HG03575 (cell line): ENCODE measurements at regions not wholly inside any gene's neighbourhood (a gene's known extent, or its start where the extent isn't known, plus 50 kb on each side); places are given as distances from the start of the nearest gene placed in this dataset.
"Not testable (repeated sequence)": the region's sequence is repeated elsewhere in the genome, so short reads cannot be mapped to it uniquely, and the experiment has no call there.

Experiments used
- ATAC-seq: cut with Tn5 transposase; IDR thresholded peaks from one replicate; pipeline ENCODE4 v1.9.1; 2021; ENCODE audit not compliant: unreplicated experiment, insufficient number of reproducible peaks, low FRiP score; ENCODE audit errors: extremely low read depth

DNA sequence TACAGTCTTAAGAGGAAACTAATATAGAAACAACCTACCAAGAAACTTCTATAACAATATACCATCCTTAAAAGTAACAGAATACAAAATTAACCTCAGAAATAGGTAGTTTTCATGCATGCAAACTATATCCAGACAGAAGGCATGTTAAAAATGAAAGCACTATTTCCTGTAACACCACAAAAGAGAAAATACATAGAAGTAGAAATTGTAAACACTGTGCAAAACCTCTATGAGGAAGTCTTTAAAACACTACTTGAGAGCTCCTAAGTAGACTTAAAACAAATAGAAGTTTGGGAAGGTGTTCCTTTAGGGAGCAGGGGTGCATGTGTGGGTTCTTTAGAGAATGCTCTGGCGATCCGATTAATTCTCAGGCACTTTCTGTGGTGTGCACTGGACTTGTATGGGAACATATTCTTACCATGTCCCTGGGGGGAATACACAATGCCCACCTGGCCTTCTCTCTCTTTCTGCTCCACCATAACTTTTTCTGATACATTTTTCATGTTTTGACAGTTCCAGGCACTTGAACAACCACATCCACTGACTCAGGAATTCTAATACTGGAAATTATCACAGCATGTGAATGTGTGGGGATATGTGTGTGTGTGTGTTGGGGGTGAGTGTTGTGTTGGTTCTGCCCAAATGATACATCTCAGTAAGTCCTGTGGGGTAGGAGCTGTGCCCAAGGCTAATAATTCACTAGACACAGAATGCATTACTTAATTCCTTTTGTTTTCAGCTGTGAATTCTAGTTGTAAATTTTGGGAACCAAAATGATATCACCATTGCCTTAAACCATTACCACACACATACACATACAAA lies 866.3 kb upstream of the B3GALT2 start:
- ATAC-seq: no peak

DNA sequence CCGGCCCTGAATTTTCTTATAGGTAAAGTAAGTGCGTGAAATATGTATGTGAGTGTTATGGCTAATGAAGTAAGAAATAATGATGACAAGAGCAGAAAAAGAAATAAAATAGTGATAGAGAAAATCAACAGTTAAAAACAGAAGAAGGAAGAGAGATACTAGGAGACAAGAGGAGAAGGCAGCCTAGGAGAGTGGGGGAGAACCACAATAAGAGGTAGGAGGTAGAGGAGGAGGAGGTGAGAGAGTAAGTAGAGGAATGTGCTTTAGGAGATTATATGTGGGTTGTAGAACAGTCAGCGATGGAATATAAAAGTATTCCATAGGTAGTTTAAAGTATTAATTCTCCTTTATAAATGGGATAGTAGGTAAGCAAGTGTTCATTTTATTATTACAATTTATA lies 861.5 kb upstream of the B3GALT2 start:
- no peak for ATAC-seq

DNA sequence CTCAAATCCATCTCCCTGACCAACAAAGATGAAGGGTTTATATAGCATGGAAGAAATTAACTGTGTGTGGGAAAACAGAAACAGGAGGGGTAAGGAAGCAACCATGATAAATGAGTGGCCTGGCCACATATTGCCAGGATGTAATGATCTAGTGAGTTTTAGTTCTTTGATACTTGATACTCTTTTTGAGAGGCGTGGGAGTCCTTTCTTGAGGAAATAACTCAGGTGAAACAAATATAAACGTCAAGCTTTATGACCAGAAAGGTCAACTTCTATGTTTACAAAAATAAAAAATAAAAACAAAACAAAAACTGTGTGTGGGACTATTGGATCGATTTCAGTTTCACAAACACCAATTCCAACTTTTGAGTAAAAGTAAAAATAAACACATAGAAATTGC lies 860.8 kb upstream of the B3GALT2 start:
- no peak for ATAC-seq

DNA sequence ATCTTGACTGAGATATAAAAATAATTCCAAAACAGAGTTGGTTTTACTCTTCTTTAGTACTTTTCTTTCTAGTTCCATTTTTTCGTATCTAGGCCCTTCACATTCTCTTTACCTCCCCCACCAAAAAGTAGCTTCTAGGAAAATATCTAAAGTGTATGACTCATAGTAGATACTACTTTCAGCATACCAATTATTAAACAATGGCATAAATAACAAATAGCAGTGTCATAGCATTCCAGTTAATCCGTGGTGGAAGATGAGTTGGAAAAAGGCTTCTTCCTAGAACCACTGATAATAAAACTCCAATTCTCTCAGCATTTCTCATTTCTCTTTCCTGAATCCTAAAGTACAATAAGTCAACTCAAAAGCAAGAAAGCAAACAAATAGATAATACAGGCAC lies 859.0 kb upstream of the B3GALT2 start:
- no peak for ATAC-seq

DNA sequence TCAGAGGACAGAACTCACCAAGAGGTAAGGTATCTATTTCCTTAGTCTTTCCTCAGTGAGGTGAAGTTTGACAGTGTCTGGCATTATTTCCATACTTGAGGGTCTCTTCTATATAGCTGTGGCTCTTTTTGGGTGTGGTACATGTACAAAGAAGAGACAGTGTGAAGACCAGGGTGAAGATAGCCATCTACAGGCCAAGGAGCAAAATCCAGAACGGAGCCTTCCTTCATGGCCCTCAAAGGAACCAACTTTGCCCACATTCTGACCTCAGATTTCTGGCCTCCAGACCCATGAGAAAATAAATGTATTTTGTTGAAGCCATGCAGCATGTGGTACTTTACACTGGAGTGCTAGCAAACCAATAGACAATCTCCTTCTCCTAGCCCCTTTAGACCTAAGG lies 858.5 kb upstream of the B3GALT2 start:
- ATAC-seq: no peak

DNA sequence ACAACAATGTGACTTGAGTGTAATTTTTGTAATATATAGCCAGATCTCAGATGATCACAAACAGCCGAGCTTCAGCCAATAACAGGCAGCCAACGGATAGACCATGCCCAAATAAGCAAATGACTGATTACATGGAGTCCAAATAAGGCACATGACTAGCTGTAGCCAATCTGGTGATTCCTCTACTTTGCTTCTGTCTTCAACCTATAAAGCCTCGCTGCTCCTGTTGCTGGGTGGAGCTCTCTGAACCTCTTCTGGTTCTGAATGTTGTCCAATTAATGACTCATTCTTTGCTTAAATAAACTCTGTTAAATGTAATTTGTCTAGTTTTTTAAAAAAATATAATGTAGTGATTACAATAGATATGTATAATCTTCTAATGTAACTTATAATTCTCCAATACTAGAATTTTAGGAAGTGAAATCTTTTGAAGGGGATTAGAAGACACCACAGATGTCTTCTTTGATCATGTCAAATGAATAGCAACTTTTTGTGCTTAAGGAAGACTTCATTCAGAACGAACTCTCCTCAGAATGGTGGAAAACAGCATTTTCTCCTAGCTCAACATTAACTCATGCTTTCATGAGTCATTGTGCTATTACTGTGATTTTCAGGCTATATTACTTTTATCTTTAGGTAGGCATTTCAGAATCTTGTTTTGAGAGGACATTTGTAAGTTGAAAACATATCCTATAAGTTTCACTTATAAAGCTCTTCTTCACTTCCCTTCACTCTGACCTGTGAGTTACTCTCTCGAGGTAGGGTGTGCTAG lies 857.8 kb upstream of the B3GALT2 start:
- ATAC-seq: no peak

DNA sequence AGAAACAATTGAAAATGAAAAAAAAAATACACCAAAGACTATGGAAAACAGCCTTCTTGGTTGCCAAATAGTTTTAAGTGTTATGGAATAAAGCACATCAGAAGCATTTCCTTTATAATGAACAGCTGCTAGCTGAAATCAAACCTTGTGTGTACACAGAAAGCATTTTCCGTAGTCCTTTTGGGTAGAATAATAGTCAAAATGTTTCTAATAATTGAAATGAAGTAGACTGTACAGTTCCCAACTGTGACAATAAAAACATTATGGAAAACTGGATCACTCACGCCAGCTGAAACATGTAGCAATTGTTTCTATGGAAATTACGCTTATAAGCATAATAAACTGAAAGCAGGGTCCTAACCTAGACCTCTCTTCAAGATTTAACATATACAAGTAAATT lies 856.3 kb upstream of the B3GALT2 start:
- ATAC-seq: no peak

DNA sequence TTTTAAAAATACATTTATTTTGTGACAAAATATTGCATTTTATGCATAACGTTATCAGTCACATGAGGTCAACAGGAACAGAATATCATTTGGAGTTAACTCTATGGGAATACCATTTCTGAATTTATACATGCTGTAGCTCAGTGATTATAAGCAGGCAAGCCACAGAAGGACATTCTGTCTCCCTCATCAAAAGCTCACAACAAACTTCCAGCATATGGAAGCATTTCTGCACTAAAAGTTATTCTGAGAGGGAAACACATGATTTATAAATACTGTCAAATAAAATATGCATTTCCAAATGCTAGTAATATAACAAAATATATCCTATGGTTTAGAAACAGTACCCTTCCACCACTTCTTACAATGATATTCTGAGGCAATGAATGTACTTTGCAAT lies 854.1 kb upstream of the B3GALT2 start:
- ATAC-seq: no peak

DNA sequence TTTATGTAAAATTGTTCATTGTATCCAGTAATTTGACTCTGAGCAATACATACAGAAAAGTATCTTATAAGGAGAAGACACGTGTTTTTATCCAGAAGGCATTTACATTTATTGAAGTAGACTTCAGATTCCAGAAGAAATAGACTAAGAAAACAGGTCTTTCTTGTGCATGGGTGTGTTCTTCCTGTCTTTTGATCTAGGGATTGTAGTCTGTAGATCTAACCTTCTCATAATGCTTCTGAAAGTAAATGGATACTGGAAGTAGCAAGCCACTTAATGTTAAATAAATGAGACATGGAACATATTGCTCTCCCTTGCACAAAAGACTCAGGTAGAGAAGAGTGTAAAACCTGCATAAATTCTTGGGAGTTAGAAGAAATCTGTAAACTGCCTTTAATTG lies 853.2 kb upstream of the B3GALT2 start:
- no peak for ATAC-seq

DNA sequence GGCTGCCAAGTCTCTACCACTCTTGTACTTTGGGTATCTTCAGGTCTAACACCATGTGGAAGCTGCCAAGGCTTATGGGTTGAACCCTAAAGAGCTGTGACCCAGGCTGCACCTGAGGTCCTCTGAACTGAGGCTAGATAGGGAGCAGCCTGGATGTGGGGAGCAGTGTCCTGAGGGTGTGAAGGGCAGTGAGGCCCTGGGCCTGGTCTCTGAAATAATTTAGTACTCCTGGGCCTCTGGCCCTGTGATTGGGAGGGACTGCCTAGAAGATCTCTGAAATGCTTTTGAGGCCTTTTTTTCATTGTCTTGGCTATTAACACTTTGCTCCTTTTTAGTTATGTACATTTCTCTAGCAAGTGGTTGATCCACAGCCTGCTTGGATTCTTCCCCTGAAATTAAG lies 847.2 kb upstream of the B3GALT2 start:
- no peak for ATAC-seq

DNA sequence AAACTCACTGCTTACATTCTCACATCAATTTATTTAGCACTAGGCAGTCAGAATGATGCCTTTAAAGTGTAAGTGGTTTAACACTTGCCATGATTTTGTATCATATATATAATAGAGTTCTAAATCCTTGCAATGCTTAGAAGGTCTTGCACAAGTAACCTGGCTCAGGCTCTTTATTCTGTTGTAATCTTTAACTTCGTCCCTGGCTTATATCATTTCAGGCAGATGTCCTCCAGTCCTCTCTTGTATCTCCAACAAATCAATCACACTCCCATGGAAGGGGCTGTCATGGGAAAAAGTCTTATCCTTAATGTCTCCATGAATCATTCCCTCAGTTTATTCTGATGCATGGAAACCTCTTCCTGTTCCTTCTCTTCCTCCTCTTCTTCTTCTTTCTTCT lies 841.6 kb upstream of the B3GALT2 start:
- ATAC-seq: no peak

DNA sequence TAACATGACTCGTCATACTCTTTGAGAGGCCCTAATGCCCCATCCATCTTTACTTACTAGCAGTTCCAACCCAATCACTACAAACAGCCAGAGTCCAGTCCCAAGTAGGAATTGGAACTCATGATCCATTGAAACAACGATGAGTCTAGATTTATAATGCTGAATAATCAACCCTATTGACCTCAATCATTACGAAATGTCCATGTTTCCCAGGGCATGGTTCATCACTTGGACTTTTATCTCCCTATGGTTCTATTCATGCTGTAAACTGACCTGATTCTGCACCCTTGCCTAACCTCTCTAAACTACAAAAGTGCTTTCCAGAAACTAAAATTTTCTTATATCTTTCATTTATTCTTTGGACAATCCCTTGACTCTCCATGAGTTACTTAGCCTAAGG lies 840.0 kb upstream of the B3GALT2 start:
- no peak for ATAC-seq

DNA sequence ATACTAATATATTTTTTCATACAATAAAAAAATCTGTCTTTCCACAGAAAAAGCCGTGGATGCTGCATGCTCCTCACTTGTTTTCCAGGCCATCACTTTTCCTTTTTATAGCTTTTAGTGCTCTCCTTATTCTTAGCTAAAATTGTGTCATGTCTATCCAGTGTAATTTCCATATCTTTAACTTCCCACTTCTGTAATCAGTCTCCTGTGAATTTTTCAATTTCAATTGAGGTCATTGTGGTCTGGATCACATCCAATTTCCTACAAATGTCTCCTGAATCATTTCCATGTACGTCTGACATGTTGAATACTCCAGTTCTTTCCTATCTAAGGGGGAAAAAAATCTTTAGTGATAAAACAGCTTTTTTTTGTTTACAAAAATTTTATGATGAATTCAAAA lies 838.2 kb upstream of the B3GALT2 start:
- no peak for ATAC-seq

DNA sequence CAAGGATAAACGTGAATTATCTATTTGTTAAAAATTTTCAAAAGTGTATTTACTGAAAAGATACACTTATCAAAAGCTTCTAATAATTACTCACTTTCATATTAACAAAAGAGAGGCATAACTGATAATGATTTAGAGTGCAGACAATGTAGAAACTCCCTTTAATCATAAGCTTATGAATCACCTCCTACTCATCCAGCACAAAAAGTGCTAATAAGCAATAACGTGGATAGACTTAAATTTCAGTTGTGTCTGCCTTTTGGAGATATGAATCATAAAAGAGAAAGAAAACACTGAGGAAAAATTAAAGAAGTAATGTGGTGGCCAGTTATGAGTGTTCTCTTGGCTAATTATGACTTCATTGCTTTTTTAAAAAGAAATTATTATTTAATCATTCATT lies 827.6 kb upstream of the B3GALT2 start:
- no peak for ATAC-seq

DNA sequence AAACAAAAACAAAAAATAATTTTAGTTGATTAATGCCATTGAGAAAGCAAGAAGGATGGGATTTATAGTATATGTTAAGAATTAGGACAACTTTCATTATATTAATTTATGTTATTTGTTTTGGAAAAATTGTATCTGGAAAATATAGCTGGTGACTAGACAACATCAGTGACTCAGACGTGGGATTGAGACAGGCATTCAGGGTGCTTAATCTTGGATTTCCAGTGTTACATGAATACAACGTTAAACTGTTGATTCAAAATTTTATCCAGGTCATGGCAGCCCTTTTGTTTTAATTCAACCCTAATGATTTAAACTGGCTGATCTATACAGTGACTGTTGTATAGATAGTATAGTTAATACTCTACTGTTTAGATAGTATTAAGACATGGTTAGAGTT lies 827.1 kb upstream of the B3GALT2 start:
- no peak for ATAC-seq

DNA sequence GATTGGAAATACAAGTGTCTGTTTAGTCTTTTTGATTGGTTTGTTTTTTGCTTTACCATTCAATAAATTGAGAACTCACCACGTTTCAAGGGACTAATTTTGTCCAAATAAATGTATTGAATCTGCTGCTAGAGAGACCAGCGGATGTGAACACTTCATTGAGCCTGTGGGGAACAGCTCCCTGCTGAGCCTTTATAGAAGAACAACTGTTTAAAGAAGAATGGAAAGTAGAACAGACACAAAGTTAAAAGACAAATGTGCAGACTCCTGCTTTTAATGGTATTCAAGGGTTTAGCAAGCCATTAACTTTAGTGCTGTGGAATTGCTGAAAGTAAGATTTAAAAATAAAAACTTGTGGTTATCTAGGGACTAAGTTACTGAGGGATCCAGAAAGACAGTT lies 817.7 kb upstream of the B3GALT2 start:
- ATAC-seq: no peak

DNA sequence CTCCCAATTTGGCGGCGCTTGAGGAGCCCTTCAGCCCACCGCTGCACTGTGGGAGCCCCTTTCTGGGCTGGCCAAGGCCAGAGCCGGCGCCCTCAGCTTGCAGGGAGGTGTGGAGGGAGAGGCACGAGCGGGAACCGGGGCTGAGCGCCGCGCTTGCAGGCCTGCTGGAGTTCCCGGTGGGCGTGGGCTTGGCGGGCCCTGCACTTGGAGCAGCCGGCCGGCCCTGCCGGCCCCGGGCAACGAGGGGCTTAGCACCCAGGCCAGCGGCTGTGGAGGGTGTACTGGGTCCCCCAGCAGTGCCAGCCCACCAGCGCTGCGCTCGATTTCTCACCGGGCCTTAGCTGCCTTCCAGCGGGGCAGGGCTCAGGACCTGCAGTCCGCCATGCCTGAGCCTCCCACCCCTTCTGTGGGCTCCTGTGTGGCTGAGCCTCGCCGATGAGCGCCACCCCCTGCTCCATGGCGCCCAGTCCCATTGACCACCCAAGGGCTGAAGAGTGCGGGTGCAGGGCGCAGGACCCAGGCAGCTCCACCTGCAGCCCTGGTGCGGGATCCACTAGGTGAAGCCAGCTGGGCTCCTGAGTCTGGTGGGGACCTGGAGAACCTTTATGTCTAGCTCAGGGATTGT lies 815.4 kb upstream of the B3GALT2 start:
- not testable (repeated sequence) for ATAC-seq

DNA sequence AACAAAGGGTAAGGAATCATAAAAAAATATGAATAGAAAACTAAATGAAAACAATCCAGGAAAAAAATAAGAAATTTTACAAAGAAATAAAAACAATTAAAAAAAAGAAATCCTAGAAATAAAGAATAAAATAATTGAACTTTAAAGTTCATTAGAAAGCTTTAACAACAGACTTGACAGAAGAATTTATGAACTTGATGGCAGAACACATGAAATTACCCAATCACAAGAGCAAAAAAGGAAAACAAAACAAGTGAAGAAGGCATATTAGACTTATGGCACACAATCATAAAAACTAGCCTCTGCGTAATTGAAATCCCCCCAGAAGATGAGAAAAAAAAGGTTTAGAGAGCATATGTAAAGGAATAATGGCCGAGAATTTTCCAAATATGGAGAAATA lies 802.5 kb upstream of the B3GALT2 start:
- no peak for ATAC-seq

DNA sequence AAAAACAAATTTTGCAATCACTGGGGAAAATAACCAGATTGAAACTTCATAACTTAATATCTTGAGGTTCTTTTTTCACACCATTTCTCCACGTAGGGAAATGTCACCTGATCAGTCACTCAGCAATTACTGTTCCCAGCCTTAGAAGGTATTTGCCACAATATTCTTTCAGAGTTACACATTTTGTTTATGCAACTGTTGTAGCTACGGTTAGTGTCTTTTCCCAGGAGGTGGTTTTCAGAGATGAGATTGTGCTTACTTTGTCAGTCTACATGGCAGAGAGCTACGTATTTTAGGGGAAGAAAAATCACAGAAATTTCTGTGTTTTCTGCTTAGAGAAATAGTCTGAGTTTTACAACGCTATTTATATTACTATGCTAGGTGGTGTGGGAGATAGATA lies 792.8 kb upstream of the B3GALT2 start:
- no peak for ATAC-seq

DNA sequence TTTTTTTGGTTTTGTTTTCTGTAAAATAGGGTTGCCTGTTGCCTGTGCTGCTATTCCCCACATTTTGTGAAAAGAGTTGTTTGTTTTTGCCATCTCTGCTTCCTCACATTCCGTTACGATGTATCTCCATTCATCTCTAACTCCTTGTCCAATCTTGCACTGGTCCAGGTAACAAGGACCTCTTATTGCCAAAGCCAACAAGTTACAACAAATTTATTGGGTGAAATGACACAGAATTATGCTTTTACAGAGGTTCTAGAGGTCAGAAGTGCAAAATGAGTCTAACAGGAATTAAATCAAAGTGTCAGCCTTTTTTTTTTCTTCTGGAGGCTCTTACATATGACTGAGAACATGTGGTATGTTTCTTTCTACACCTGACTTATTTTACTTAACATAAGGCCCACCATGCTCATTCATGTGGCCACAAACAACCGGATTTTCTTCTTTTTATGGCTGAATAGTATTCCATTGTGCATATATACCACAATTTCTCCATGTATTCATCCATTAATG lies 787.9 kb upstream of the B3GALT2 start:
- no peak for ATAC-seq
